Adipocyte (in vitro differentiated cells): ENCODE measurements at regions not wholly inside any gene's neighbourhood (a gene's known extent, or its start where the extent isn't known, plus 50 kb on each side); places are given as distances from the start of the nearest gene placed in this dataset.

ENCODE experiments used
- DNase-seq: peaks from one replicate; pipeline ENCODE4 v3.0.0-alpha.2; 2015; ENCODE audit warnings: low read depth
- H3K27me3 ChIP-seq: replicated peaks from 2 replicates; pipeline ENCODE4 v1.7.0; 2013; ENCODE audit warnings: mild to moderate bottlenecking, low read length, moderate library complexity; ENCODE audit not compliant: control insufficient read depth, insufficient read depth
- H3K36me3 ChIP-seq: 2 replicates; pipeline ENCODE4 v1.7.0; 2013; ENCODE audit warnings: low read length, mild to moderate bottlenecking, moderate library complexity; ENCODE audit not compliant: control insufficient read depth, insufficient read depth, severe bottlenecking
- H3K4me1 ChIP-seq: 2 replicates; pipeline ENCODE4 v1.7.0; 2013; ENCODE audit warnings: mild to moderate bottlenecking, low read length, moderate library complexity; ENCODE audit not compliant: control insufficient read depth, insufficient read depth
- H3K4me3 ChIP-seq: 2 replicates; pipeline ENCODE4 v1.7.0; 2013; ENCODE audit warnings: mild to moderate bottlenecking, low read length, moderate library complexity
- H3K9ac ChIP-seq: 2 replicates; pipeline ENCODE4 v1.7.0; 2013; ENCODE audit warnings: mild to moderate bottlenecking, low read length, moderate library complexity
- H3K9me3 ChIP-seq: 2 replicates; pipeline ENCODE4 v1.7.0; 2013; ENCODE audit warnings: mild to moderate bottlenecking, low read length, moderate library complexity; ENCODE audit not compliant: control insufficient read depth

DNA sequence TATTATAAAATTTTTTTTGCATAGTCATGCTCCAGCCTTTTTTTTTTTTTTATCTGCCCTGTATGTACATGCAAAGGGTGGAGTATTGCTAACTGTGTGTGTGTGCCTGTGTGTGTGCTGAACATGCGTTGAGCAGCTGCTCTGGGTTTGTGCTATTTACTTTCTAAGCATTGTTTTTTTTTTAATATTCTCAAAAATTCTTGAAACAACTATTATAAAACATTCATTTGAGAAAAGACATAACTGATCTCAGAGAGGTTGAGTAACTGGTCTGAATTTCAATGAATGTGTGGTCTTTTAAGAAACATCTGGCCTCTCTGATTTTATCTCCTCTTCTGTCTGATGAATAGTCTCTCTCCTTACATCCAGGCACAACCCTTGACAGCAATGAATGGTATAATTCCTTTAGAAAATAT lies 366.0 kb upstream of the SLC14A2 start:
- Histone ChIP-seq H3K27me3 (no peaks in the 10 kb centered on the region), H3K4me1 (peaks cover 57% of the 10 kb centered on the region)
- peak; percentile 79 for DNase-seq

GRCh38 chr18:45250479-45250878 lies 364.8 kb upstream of the SLC14A2 start:
- H3K4me3 ChIP-seq: no peak overlapping the region
- no peaks in the 10 kb centered on the region for H3K27me3 ChIP-seq
- H3K9me3 ChIP-seq: no peaks in the 10 kb centered on the region
- H3K4me1 ChIP-seq: peaks cover 60% of the 10 kb centered on the region
- no peaks in the 10 kb centered on the region for H3K36me3 ChIP-seq
- DNase-seq: no peak
- H3K9ac ChIP-seq: peak overlapping the region; percentile 18

More for the DNA sequence above, 366.0 kb upstream of the SLC14A2 start:
- Histone ChIP-seq H3K36me3 (no peaks in the 10 kb centered on the region), H3K9me3 (no peaks in the 10 kb centered on the region), H3K9ac (peak overlapping the region; percentile 78), H3K4me3 (peak overlapping the region; percentile 12)

DNA sequence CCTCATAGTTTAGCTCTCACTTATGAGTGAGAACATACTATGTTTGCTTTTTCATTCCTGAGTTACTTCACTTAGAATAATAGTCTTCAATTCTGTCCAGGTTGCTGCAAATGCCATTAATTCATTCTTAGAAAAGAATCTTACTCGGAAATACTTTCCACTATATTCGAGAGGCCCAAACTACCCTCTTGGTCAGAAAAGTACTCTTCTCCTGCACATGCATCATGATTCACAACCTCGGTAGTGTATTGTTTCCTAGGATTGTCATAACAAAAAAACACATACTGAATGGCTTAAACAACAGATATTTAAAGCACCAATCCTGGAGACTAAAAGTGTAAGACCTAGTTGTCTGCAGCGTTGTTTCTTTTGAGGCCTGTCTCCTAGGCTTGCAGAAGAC lies 364.0 kb upstream of the SLC14A2 start:
- H3K9me3 ChIP-seq: no peaks in the 10 kb centered on the region
- H3K27me3 ChIP-seq: no peaks in the 10 kb centered on the region
- H3K9ac ChIP-seq: no peak overlapping the region
- peaks cover 62% of the 10 kb centered on the region for H3K4me1 ChIP-seq
- DNase-seq: peak; percentile 43
- no peaks in the 10 kb centered on the region for H3K36me3 ChIP-seq
- H3K4me3 ChIP-seq: no peak overlapping the region

DNA sequence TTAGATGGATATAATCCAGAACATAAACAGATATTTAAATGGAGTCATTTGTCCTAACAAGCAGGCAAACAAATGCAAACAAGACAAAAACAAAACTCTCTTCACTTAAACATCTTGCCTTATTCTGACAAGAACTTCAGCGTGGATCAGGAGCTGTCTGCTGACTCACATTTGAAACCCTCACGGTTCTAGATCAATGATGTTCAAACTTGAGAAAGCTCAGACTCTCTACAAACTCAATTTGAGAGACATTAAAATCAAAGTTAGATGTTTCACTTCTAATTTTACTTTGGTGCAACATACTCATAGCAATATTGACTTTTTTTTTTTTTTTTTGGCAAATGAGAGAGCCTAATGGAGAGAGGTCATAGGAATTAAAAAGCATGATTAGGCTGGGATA lies 362.8 kb upstream of the SLC14A2 start:
- Histone ChIP-seq H3K9me3 (no peaks in the 10 kb centered on the region), H3K4me3 (no peak overlapping the region), H3K27me3 (no peaks in the 10 kb centered on the region), H3K4me1 (peaks cover 62% of the 10 kb centered on the region), H3K36me3 (no peaks in the 10 kb centered on the region), H3K9ac (no peak overlapping the region)
- DNase-seq: no peak

GRCh38 chr18:45253056-45253565 lies 362.2 kb upstream of the SLC14A2 start:
- H3K9me3 ChIP-seq: no peaks in the 10 kb centered on the region
- H3K36me3 ChIP-seq: no peaks in the 10 kb centered on the region
- H3K9ac ChIP-seq: no peak overlapping the region
- no peak for DNase-seq
- peaks cover 56% of the 10 kb centered on the region for H3K4me1 ChIP-seq
- H3K4me3 ChIP-seq: no peak overlapping the region
- no peaks in the 10 kb centered on the region for H3K27me3 ChIP-seq

DNA sequence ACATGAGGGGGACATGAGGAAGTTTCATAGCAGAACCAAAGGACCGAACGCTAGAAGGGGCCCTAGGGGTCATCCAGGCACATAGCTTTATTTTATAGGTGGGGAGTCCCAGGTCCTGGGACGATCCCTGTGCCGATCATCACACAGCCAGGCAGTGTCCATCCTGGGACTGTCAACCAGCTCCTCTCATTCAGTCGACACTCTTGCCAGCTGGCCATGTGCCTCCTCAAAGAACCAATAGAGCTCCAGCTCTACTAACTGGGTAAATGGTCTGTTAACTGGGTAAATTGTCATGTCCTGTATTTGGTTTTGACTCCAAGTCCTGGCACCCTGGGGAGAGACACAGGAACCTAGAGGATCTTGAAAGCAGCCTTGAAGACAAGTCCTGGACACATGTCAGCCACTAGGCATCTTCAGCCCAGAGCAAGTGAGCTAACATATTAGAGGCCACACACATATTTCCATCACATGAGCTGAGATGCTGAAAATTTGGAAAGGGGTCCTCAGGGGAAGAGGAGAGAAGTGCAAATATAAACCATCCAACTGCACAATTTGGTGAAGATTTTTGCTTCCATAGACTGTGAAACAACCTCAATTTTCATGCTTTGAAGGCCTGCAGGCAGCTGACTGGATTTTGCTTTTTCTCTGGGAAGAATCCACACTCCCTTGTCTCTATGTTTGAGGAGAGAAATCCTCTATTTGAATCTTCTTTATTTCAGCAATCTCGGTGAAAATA lies 361.1 kb upstream of the SLC14A2 start:
- no peaks in the 10 kb centered on the region for H3K27me3 ChIP-seq
- peak; percentile 18 for DNase-seq
- no peaks in the 10 kb centered on the region for H3K36me3 ChIP-seq
- no peaks in the 10 kb centered on the region for H3K9me3 ChIP-seq
- H3K4me1 ChIP-seq: peaks cover 48% of the 10 kb centered on the region
- H3K9ac ChIP-seq: peak overlapping the region; percentile 74
- H3K4me3 ChIP-seq: no peak overlapping the region

DNA sequence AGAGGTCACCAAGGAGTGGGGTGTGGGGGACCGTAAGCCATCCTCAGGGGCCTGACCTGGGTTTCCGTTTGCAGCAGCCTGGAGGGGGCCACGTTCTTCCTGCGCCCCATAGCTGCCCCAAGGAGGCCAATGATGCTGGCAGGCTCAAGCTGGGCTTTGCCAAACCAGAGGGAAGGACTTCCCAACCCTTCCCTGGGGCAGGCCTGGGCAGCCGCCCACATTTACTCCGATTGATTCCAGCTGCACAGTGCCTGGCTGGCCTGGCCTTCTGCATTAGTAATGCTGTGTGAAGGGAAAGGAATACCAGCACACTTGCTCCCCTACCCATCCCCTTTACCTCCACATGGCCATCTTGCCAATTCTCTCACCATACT lies 360.6 kb upstream of the SLC14A2 start:
- no peaks in the 10 kb centered on the region for H3K27me3 ChIP-seq
- DNase-seq: peak; percentile 82
- peak overlapping the region; percentile 74 for H3K9ac ChIP-seq
- no peaks in the 10 kb centered on the region for H3K9me3 ChIP-seq
- H3K4me1 ChIP-seq: peaks cover 42% of the 10 kb centered on the region
- peak overlapping the region; percentile 50 for H3K4me3 ChIP-seq
- no peaks in the 10 kb centered on the region for H3K36me3 ChIP-seq

- H3K4me1 ChIP-seq: peaks cover 36% of the 10 kb centered on the region
- H3K36me3 ChIP-seq: no peaks in the 10 kb centered on the region
- peak overlapping the region; percentile 50 for H3K4me3 ChIP-seq
- H3K9ac ChIP-seq: peak overlapping the region; percentile 74
- peak; percentile 92 for DNase-seq
- no peaks in the 10 kb centered on the region for H3K27me3 ChIP-seq
- no peaks in the 10 kb centered on the region for H3K9me3 ChIP-seq
Measured at GRCh38 chr18:45255197-45255890, 359.9 kb upstream of the SLC14A2 start.

DNA sequence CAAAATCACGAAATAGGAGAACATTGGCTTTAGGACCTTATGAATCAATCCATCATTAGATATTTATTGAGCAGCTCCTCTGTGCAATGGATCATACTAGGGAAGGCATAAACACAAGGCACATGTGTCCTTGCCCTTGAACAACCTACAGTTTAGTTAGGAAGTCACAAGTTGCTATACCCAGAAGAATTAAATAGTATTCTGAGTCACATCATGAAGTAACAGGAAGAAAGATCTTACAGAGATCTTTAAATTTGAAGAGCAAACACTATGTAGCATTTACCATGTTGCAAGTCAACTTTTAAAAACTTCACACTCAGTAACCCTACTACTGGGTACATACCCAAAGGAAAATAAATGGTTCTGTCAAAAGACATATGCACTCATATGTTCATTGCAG lies 355.2 kb upstream of the SLC14A2 start:
- no peak overlapping the region for H3K9ac ChIP-seq
- H3K4me1 ChIP-seq: peaks cover 11% of the 10 kb centered on the region
- H3K9me3 ChIP-seq: no peaks in the 10 kb centered on the region
- no peaks in the 10 kb centered on the region for H3K27me3 ChIP-seq
- no peaks in the 10 kb centered on the region for H3K36me3 ChIP-seq
- no peak overlapping the region for H3K4me3 ChIP-seq
- DNase-seq: no peak

GRCh38 chr18:45266023-45266422 lies 349.3 kb upstream of the SLC14A2 start:
- DNase-seq: no peak
- Histone ChIP-seq H3K4me3 (no peak overlapping the region), H3K27me3 (no peaks in the 10 kb centered on the region), H3K36me3 (no peaks in the 10 kb centered on the region), H3K4me1 (no peaks in the 10 kb centered on the region), H3K9me3 (no peaks in the 10 kb centered on the region), H3K9ac (no peak overlapping the region)

GRCh38 chr18:45267622-45268021 lies 347.7 kb upstream of the SLC14A2 start:
- Histone ChIP-seq H3K4me1 (no peaks in the 10 kb centered on the region), H3K27me3 (no peaks in the 10 kb centered on the region), H3K9ac (no peak overlapping the region), H3K9me3 (peaks cover 6% of the 10 kb centered on the region), H3K36me3 (no peaks in the 10 kb centered on the region), H3K4me3 (no peak overlapping the region)
- DNase-seq: no peak
